ENCODE measurements at regions not wholly inside any gene's neighbourhood (a gene's known extent, or its start where the extent isn't known, plus 50 kb on each side); places are given as distances from the start of the nearest gene placed in this dataset.

DNA sequence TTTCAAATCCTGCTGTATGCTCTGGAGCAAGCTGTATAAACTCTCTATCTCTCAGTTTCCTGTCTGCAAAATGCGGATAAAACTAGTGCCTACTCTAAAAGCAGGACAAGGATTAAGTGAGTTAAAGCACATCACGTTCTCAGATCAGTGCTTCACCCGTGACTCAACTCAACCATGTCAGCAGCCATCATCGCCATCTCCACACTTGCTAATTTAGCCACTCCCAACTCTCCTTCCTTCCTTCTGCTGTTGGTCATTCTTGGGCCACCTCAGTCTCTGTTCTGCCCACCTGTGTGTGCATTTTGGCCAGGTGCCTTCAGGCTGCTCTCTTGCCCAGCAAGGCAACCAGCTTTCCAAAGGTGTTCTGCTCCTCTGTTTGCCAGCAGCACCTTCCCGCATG lies 260.0 kb upstream of the CDYL start:
- Histone ChIP-seq H3K9me3 (ENCODE audit: low read length) (no peaks in the 10 kb centered on the region), H3K27ac (ENCODE audit: low read length) (no peak overlapping the region), H3K4me2 (ENCODE audit: low read length) (no peak overlapping the region), H3F3A (ENCODE audit: low read length, unreplicated experiment) (no peaks in the 10 kb centered on the region), H2AFZ (ENCODE audit: low read length) (no peak overlapping the region), H3K9me2 (replicated peaks; ENCODE audit: low read length) (no peaks in the 10 kb centered on the region), H3K79me2 (ENCODE audit: low read length) (no peaks in the 10 kb centered on the region), H3K4me1 (ENCODE audit: insufficient read depth, low read length) (no peaks in the 10 kb centered on the region), H3K9ac (ENCODE audit: low read length) (no peak overlapping the region), H3K27me3 (ENCODE audit: low read length) (no peaks in the 10 kb centered on the region), H3K4me3 (ENCODE audit: low read length) (no peak overlapping the region), H4K20me1 (ENCODE audit: low read length) (no peaks in the 10 kb centered on the region), H3K36me3 (ENCODE audit: low read depth, low read length) (no peaks in the 10 kb centered on the region)
- DNase-seq: no peak
- ChIA-PET POLR2A (ENCODE audit: unreplicated experiment) (no interaction called here), CTCF (no interaction called here)
- BruUV-seq (replicated peaks): no TSS peak
- intact Hi-C loops (cut with micrococcal nuclease): no loop called here
- TF ChIP-seq, protein P1, sequence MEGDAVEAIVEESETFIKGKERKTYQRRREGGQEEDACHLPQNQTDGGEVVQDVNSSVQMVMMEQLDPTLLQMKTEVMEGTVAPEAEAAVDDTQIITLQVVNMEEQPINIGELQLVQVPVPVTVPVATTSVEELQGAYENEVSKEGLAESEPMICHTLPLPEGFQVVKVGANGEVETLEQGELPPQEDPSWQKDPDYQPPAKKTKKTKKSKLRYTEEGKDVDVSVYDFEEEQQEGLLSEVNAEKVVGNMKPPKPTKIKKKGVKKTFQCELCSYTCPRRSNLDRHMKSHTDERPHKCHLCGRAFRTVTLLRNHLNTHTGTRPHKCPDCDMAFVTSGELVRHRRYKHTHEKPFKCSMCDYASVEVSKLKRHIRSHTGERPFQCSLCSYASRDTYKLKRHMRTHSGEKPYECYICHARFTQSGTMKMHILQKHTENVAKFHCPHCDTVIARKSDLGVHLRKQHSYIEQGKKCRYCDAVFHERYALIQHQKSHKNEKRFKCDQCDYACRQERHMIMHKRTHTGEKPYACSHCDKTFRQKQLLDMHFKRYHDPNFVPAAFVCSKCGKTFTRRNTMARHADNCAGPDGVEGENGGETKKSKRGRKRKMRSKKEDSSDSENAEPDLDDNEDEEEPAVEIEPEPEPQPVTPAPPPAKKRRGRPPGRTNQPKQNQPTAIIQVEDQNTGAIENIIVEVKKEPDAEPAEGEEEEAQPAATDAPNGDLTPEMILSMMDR (conservative IDR thresholded peaks at IDR 0.05; ENCODE audit: low read depth, low read length): no peak
- TF ChIP-seq EZH2 (IDR thresholded peaks at IDR 0.05; ENCODE audit: low read length, unreplicated experiment) (no peak), EZH2phosphoT487 (IDR thresholded peaks at IDR 0.05; ENCODE audit: borderline replicate concordance, low read length) (no peak)
- ATAC-seq: no peak

DNA sequence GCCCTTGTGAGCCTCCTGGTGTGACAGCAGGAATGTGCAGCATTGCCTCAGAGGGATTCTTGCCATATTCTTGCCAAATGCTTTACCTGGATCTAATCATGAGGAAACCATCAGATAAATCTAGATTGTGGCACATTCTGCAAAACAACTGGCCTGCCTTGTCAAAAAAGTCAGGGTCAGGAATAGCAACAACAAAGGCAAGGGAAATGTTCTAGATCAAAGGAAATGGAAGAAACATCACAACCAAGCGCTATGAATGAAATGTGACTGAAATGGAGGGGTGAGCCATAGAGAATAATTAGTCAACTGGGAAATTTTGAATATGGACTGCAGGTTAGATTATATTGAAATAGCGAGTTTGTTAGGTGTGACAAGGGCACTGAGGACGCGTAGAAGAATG lies 262.6 kb upstream of the CDYL start:
- H3K4me3 ChIP-seq (ENCODE audit: low read length): no peak overlapping the region
- H3K9me3 ChIP-seq (ENCODE audit: low read length): no peaks in the 10 kb centered on the region
- no peaks in the 10 kb centered on the region for H3K9me2 ChIP-seq (replicated peaks; ENCODE audit: low read length)
- BruUV-seq (replicated peaks): no TSS peak
- no peak for ATAC-seq
- H3K27ac ChIP-seq (ENCODE audit: low read length): no peak overlapping the region
- no peaks in the 10 kb centered on the region for H3K27me3 ChIP-seq (ENCODE audit: low read length)
- no peaks in the 10 kb centered on the region for H3K79me2 ChIP-seq (ENCODE audit: low read length)
- no peak overlapping the region for H3K9ac ChIP-seq (ENCODE audit: low read length)
- ChIA-PET POLR2A (ENCODE audit: unreplicated experiment) (no interaction called here), CTCF (no interaction called here)
- no peak for TF ChIP-seq EZH2 (IDR thresholded peaks at IDR 0.05; ENCODE audit: low read length, unreplicated experiment)
- TF ChIP-seq, protein P1 (conservative IDR thresholded peaks at IDR 0.05; ENCODE audit: low read depth, low read length): no peak
- TF ChIP-seq EZH2phosphoT487 (IDR thresholded peaks at IDR 0.05; ENCODE audit: borderline replicate concordance, low read length): no peak
- H2AFZ ChIP-seq (ENCODE audit: low read length): no peak overlapping the region
- H3K4me2 ChIP-seq (ENCODE audit: low read length): no peak overlapping the region
- H3K4me1 ChIP-seq (ENCODE audit: insufficient read depth, low read length): no peaks in the 10 kb centered on the region
- intact Hi-C loops (cut with micrococcal nuclease): no loop called here
- no peak for DNase-seq
- H3K36me3 ChIP-seq (ENCODE audit: low read depth, low read length): no peaks in the 10 kb centered on the region
- no peaks in the 10 kb centered on the region for H4K20me1 ChIP-seq (ENCODE audit: low read length)
- no peaks in the 10 kb centered on the region for H3F3A ChIP-seq (ENCODE audit: low read length, unreplicated experiment)

DNA sequence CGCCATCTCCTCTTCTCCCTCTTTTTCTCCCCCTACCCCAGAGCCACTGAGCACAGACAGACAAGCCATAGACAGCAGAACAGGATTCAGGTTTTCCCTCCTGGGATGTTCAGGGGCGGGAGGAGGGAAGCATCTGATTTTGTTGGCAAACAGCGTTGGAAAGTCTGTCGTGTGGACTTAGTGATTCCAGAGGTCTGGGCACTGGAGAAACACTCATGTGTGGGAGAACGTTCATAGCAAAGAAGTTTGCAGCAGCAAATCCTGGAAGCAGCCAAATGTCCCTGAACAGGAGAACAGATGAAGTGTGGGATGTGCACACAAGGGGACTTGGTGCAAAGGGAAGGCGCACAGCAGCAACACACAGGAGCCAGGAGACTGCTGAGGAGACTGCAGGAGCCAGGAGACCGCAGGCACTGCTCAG lies 264.1 kb upstream of the CDYL start:
- Histone ChIP-seq H2AFZ (ENCODE audit: low read length) (no peak overlapping the region), H3K79me2 (ENCODE audit: low read length) (no peaks in the 10 kb centered on the region), H3K9me2 (replicated peaks; ENCODE audit: low read length) (no peaks in the 10 kb centered on the region), H3K9me3 (ENCODE audit: low read length) (no peaks in the 10 kb centered on the region), H3K9ac (ENCODE audit: low read length) (no peak overlapping the region), H3K4me1 (ENCODE audit: insufficient read depth, low read length) (no peaks in the 10 kb centered on the region), H3K4me3 (ENCODE audit: low read length) (no peak overlapping the region), H3F3A (ENCODE audit: low read length, unreplicated experiment) (no peaks in the 10 kb centered on the region), H3K27me3 (ENCODE audit: low read length) (no peaks in the 10 kb centered on the region), H3K36me3 (ENCODE audit: low read depth, low read length) (no peaks in the 10 kb centered on the region), H3K27ac (ENCODE audit: low read length) (no peak overlapping the region), H4K20me1 (ENCODE audit: low read length) (no peaks in the 10 kb centered on the region), H3K4me2 (ENCODE audit: low read length) (no peak overlapping the region)
- no TSS peak for BruUV-seq (replicated peaks)
- TF ChIP-seq EZH2 (IDR thresholded peaks at IDR 0.05; ENCODE audit: low read length, unreplicated experiment): no peak
- no peak for TF ChIP-seq EZH2phosphoT487 (IDR thresholded peaks at IDR 0.05; ENCODE audit: borderline replicate concordance, low read length)
- intact Hi-C loops (cut with micrococcal nuclease): no loop called here
- POLR2A ChIA-PET (ENCODE audit: unreplicated experiment): no interaction called here
- no peak for DNase-seq
- CTCF ChIA-PET: no interaction called here
- ATAC-seq: no peak
